Epidermal melanocyte (primary cell): ENCODE measurements at regions not wholly inside any gene's neighbourhood (a gene's known extent, or its start where the extent isn't known, plus 50 kb on each side); places are given as distances from the start of the nearest gene placed in this dataset.
"Not testable (repeated sequence)": the region's sequence is repeated elsewhere in the genome, so short reads cannot be mapped to it uniquely, and the experiment has no call there.

Source experiments
- DNase-seq: peaks from one replicate; pipeline ENCODE4 v3.0.0; 2011; ENCODE audit warnings: low spot score; ENCODE audit not compliant: insufficient read length

GRCh38 chr13:73177017-73177416 is 118.2 kb downstream of the KLF5 start:
- no peak for DNase-seq

GRCh38 chr13:73174521-73175010 is 115.8 kb downstream of the KLF5 start:
- no peak for DNase-seq

- no peak for DNase-seq
These were observed 114.5 kb downstream of the KLF5 start for GRCh38 chr13:73173279-73173811.

- no peak for DNase-seq
These were observed 113.1 kb downstream of the KLF5 start for GRCh38 chr13:73171926-73172325.

DNA sequence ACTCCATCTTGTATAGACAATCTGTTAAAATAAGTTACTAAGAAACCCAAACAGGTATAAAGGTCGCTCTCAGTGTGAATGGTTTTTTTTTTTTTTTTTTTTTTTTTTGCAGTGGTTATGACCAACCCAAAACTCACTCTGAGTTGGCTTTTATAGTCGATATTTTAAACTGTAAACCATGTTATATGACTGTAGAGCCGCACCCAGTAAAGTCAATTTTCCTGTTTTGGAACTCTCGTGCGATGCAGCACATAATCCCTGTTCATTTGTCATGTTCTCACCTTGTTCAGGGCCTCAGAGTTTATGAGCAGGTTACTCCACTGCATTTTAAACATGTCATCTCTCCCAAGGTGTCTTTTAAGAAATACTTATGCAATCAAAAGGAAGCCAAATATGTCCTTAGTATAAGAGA is 112.5 kb downstream of the KLF5 start:
- no peak for DNase-seq

- DNase-seq: no peak
These were observed 111.2 kb downstream of the KLF5 start for GRCh38 chr13:73169971-73170370.

DNA sequence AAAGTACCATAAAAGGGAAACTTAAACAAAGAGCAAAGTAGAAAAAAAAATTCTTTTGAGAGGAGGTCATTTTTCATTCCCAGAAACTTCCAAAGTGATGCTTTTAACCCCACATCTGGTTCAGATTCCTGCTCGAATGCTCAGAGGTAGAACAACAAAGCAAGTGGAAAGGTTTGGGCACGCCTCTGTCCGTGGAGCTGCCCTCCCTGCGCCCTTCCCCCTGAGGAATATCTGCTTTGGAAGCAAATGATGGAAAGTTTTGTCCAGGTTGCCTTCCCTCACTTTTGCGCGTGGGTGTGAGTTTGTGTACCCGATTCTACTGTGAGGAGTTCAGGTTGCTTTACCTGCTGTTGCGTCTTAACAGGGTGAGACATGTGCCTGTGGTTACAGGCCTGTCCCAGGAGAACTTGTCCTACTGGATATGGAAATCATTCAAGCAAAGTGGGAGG is 110.2 kb downstream of the KLF5 start:
- DNase-seq: no peak

DNA sequence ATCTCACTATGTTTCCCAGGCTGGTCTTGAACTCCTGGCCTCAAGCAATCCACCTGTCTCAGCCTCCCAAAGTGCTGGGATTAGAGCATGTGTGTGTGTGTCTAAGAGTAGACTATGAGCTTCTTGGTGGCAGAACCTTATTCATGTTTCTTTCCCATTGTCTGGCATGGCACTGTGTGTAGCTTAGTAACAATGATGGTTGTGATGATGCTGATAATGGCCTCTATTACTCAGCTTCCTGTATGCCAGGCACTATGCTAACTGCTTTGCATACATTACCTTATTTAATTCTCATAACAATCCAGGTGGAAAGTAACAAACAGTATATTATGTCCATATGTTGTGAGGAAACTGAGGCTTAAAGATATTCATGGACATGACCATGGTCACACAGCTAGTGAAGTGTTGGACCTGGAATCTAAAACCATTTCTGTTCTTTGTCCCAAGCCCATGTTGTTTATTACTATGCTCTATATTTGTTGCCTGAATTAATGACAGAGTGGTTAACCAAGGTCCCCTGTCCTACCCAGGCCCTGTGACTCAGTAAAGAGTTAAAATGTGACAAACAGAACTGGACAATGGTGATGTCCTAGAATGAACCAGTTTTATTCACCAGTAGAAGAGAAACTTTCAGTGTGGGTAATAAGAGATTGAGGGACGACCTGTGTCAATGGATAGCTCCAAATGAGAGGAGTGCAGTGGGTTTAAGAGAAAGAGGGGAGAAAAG is 109.6 kb downstream of the KLF5 start:
- DNase-seq: no peak

DNA sequence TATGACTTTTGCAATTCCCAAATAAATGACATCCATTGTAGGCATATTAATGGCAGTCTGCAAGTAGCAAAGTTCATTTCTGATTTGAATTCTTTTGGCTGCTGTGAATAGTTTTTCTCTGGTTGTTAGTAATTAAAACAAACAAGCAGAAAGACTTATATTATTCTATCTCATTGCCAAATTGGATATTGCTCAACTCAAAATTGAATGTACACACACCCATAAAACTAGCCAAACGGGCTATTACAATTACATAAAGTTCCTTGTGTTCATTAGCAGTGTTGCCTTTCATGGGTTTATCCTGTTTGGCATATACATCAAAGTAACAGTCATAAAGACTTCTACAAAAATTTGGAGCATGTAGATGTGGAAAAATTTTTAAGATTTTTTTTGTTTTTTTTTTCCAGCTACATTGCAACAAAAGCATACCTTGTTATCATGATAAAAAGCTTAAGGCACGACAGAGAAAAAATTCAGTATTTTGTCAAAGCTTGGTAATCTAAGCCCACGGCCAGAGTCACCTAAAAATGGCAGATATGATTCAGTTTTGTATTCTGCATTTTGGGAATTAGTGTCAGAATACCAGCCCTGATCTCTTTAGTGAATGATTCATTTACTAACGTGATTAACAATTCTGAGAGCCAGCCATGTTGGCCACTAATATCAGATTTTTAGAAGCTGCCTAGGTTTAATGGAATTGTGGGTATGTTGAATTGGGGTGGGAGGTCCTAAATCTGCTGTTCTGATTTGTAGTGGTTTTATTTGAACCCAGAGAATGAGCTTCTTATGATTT is 108.4 kb downstream of the KLF5 start:
- no peak for DNase-seq

- DNase-seq: no peak
These were observed 107.4 kb downstream of the KLF5 start for GRCh38 chr13:73166204-73166603.

- no peak for DNase-seq
These were observed 104.4 kb downstream of the KLF5 start for GRCh38 chr13:73162912-73163911.

DNA sequence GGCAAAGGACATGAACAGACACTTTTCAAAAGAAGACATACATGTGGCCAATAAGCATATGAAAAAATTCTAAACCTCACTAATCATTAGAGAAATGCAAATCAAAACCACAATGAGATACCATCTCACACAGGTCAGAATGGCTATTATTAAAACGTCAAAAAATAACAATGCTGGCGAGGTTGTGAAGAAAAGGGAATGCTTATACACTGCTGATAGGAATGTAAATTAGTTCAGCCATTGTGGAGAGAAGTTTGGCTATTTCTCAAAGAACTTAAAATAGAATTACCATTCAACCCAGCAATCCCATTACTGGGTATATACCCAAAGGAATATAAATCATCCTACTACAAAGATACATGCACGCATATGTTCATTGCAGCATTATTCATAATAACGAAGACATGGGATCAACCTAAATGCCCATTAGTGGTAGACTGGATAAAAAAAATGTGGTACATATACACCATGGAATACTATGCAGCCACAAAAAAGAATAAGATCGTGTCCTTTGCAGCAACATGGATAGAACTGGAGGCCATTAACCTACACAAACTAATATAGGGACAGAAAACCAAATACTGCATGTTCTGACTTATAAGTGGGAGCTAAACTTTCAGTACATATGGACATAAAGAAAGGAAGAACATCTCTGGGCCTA is 101.7 kb downstream of the KLF5 start:
- DNase-seq: not testable (repeated sequence)

DNA sequence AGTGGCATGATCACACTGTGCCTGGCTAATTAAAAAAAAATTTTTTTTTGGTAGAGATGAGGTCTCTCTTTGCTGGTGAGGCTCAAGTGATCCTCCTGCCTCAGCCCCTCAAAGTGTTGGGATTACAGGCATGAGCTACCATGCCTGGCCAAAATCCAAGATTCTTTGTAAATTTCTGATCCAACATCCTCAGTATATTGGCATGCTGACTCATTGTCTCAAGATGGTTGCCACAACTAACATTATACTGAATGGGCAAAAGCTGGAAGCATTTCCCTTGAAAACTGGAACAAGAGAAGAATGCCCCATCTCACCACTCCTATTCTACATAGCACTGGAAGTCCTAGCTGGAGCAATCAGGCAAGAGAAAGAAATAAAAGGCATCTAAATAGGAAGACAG is 100.0 kb downstream of the KLF5 start:
- DNase-seq: no peak

- DNase-seq: no peak
These were observed 98.2 kb downstream of the KLF5 start for GRCh38 chr13:73157031-73157430.

GRCh38 chr13:73146707-73147106 is 87.9 kb downstream of the KLF5 start:
- DNase-seq: no peak

GRCh38 chr13:73142071-73142470 is 83.3 kb downstream of the KLF5 start:
- no peak for DNase-seq

DNA sequence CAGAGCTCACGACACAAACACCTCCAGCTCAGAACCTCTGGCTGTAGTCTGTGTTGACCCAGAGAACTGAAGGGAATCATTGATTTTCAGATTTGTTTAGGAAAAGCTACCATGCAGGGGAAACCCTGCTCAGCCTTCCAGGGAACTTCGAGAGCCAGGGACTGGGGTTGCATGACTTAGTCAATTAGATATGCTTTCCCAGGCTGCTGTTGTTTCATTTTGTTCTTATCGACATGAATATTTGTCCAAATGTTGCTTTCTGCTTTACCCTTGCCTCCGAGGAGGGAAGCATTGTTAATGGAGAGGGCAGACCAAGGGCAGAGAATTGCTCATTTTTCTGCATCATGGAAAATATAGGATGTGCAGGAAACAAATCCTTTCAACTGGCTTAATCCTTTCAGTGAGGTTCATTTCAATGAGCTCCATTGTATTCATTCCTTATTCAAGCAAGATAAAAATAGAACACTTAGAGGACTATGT is 82.5 kb downstream of the KLF5 start:
- no peak for DNase-seq

GRCh38 chr13:73140801-73141200 is 82.0 kb downstream of the KLF5 start:
- DNase-seq: no peak

- no peak for DNase-seq
These were observed 80.1 kb downstream of the KLF5 start for GRCh38 chr13:73138638-73139491.

DNA sequence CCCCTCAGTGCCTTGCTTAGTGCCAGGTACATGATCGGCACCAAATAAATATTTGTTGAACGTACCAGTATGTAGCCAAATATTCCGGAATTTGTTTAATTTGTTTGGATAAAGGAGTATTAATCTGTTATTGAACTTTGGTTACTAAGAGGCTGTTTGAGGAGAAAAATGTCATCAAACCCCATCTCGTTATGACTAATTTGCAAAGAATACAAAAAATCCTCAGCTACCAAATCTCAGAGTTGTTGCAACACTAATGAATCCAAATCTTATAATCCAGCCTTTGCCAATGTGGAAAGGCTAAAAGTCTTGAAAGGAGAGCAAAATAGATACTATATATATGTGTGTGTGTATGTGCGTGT is 79.5 kb downstream of the KLF5 start:
- no peak for DNase-seq
